Islet precursor cell (in vitro differentiated cells): ENCODE measurements at regions not wholly inside any gene's neighbourhood (a gene's known extent, or its start where the extent isn't known, plus 50 kb on each side); places are given as distances from the start of the nearest gene placed in this dataset.
"Not testable (repeated sequence)": the region's sequence is repeated elsewhere in the genome, so short reads cannot be mapped to it uniquely, and the experiment has no call there.

Experiments used
- DNase-seq: peaks from one replicate; pipeline ENCODE4 v3.0.0-alpha.2; 2018

- DNase-seq, result not testable (repeated sequence)
Measured at GRCh38 chr15:84360902-84361301, 125.3 kb downstream of the GOLGA6L4 start.

- DNase-seq, result not testable (repeated sequence)
Measured at GRCh38 chr15:84384421-84384820, 148.8 kb downstream of the GOLGA6L4 start.

- DNase-seq, result peak; percentile 42
Measured at GRCh38 chr15:84387086-84387485, 151.5 kb downstream of the GOLGA6L4 start.

- DNase-seq, result not testable (repeated sequence)
Measured at GRCh38 chr15:84388201-84388600, 152.6 kb downstream of the GOLGA6L4 start.

GRCh38 chr15:84388638-84389037 is 153.1 kb downstream of the GOLGA6L4 start:
- not testable (repeated sequence) for DNase-seq

- not testable (repeated sequence) for DNase-seq
Measured at GRCh38 chr15:84390324-84390723, 154.8 kb downstream of the GOLGA6L4 start.

GRCh38 chr15:84391191-84391590 is 155.6 kb downstream of the GOLGA6L4 start:
- DNase-seq, result no peak

GRCh38 chr15:84392020-84392419 is 156.4 kb downstream of the GOLGA6L4 start:
- DNase-seq, result not testable (repeated sequence)

- peak; percentile 50 for DNase-seq
Measured at GRCh38 chr15:84393386-84393936, 157.9 kb downstream of the GOLGA6L4 start.

- DNase-seq, result not testable (repeated sequence)
Measured at GRCh38 chr15:84393966-84394365, 158.4 kb downstream of the GOLGA6L4 start.

- not testable (repeated sequence) for DNase-seq
Measured at GRCh38 chr15:84395384-84395783, 159.8 kb downstream of the GOLGA6L4 start.

- DNase-seq, result peak; percentile 39
Measured at GRCh38 chr15:84395881-84396280, 160.3 kb downstream of the GOLGA6L4 start.

GRCh38 chr15:84397066-84397465 is 161.5 kb downstream of the GOLGA6L4 start:
- DNase-seq, result peak; percentile 37

- DNase-seq, result not testable (repeated sequence)
Measured at GRCh38 chr15:84398087-84398486, 162.5 kb downstream of the GOLGA6L4 start.

- peak; percentile 41 for DNase-seq
Measured at GRCh38 chr15:84398763-84399701, 163.5 kb downstream of the GOLGA6L4 start.

- DNase-seq, result peak; percentile 39
Measured at GRCh38 chr15:84400017-84400740, 164.6 kb downstream of the GOLGA6L4 start.

GRCh38 chr15:84400820-84401219 is 165.2 kb downstream of the GOLGA6L4 start:
- DNase-seq, result peak; percentile 47

- not testable (repeated sequence) for DNase-seq
Measured at GRCh38 chr15:84401461-84401860, 165.9 kb downstream of the GOLGA6L4 start.

GRCh38 chr15:84401891-84402840 is 166.6 kb downstream of the GOLGA6L4 start:
- DNase-seq, result not testable (repeated sequence)

GRCh38 chr15:84402856-84403608 is 167.5 kb downstream of the GOLGA6L4 start:
- DNase-seq, result peak; percentile 38

- DNase-seq, result not testable (repeated sequence)
Measured at GRCh38 chr15:84409357-84409756, 173.8 kb downstream of the GOLGA6L4 start.
